NOMO-1 (cell line): ENCODE measurements at regions not wholly inside any gene's neighbourhood (a gene's known extent, or its start where the extent isn't known, plus 50 kb on each side); places are given as distances from the start of the nearest gene placed in this dataset.
A peak's percentile ranks its signal among the peaks of the same experiment; 100 is the strongest.

Source experiments
- DNase-seq, 2 experiments: peaks; one replicate each; lab custom pipeline; 2025; ENCODE audit not compliant: unreplicated experiment in 2 of 2; lab: John Stamatoyannopoulos, UW

- DNase-seq, result no peak
These were observed 200.8 kb downstream of the RGS3 start for GRCh38 chr9:113664181-113664875.

- DNase-seq, result no peak
These were observed 201.5 kb downstream of the RGS3 start for GRCh38 chr9:113665064-113665463.

GRCh38 chr9:113665756-113666155 lies 202.2 kb downstream of the RGS3 start:
- DNase-seq, result no peak

- no peak for DNase-seq
These were observed 204.5 kb downstream of the RGS3 start for GRCh38 chr9:113668061-113668460.

- DNase-seq, result peak in 1 of 2 experiments; percentile 58
These were observed 206.1 kb downstream of the RGS3 start for GRCh38 chr9:113669522-113670115.

GRCh38 chr9:113673726-113674125 lies 202.4 kb upstream of the ZNF618 start:
- no peak for DNase-seq

- DNase-seq, result no peak
These were observed 201.7 kb upstream of the ZNF618 start for GRCh38 chr9:113674436-113674835.

GRCh38 chr9:113675475-113675941 lies 200.6 kb upstream of the ZNF618 start:
- peak; percentile 31 to 34 for DNase-seq

- DNase-seq, result no peak
These were observed 199.1 kb upstream of the ZNF618 start for GRCh38 chr9:113677057-113677456.

GRCh38 chr9:113677569-113677968 lies 198.5 kb upstream of the ZNF618 start:
- no peak for DNase-seq

GRCh38 chr9:113678119-113678858 lies 197.8 kb upstream of the ZNF618 start:
- DNase-seq, result no peak

GRCh38 chr9:113678859-113679256 lies 197.3 kb upstream of the ZNF618 start:
- no peak for DNase-seq

GRCh38 chr9:113682297-113682771 lies 193.8 kb upstream of the ZNF618 start:
- DNase-seq, result peak; percentile 26 to 37

GRCh38 chr9:113685636-113686035 lies 190.5 kb upstream of the ZNF618 start:
- DNase-seq, result peak in 1 of 2 experiments; percentile 45

GRCh38 chr9:113687107-113687679 lies 188.9 kb upstream of the ZNF618 start:
- no peak for DNase-seq

GRCh38 chr9:113687680-113688371 lies 188.3 kb upstream of the ZNF618 start:
- DNase-seq, result no peak

- DNase-seq, result no peak
These were observed 185.9 kb upstream of the ZNF618 start for GRCh38 chr9:113690055-113690740.

GRCh38 chr9:113692256-113692655 lies 183.9 kb upstream of the ZNF618 start:
- DNase-seq, result no peak

- DNase-seq, result no peak
These were observed 181.2 kb upstream of the ZNF618 start for GRCh38 chr9:113694912-113695311.

- no peak for DNase-seq
These were observed 180.7 kb upstream of the ZNF618 start for GRCh38 chr9:113695440-113695851.
